ENCODE measurements at regions not wholly inside any gene's neighbourhood (a gene's known extent, or its start where the extent isn't known, plus 50 kb on each side); places are given as distances from the start of the nearest gene placed in this dataset.

DNA sequence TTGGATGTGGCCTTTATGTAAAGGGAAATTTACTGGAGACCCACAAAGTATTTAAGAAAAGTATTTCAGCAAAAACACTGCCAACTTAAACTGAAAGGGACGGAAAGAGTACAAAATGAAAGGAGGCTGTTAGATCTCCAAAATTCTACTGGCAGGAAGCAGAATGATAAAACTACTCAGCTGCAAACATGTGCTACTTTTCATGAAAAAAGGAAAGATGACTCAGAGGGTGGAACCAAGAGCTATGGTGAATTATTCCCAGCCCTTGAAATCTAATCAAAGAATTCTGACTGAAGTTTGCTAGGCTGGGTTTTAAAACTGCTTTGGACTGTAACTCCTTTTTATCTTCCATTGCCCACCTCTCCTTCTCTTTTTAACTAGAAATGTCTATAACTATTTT is 58.6 kb upstream of the ZBED3 start:
- TF ChIP-seq SIN3A (IDR thresholded peaks at IDR 0.05; ENCODE audit: borderline replicate concordance, low read depth, low read length) = no peak
- no peak for TF ChIP-seq GABPA (IDR thresholded peaks at IDR 0.05; ENCODE audit: low read depth)
- TF ChIP-seq CTCF (IDR thresholded peaks at IDR 0.05) = no peak
- no peak for TF ChIP-seq TAF1 (IDR thresholded peaks at IDR 0.05; ENCODE audit: borderline replicate concordance, low read depth, low read length)
- TF ChIP-seq, protein P1, sequence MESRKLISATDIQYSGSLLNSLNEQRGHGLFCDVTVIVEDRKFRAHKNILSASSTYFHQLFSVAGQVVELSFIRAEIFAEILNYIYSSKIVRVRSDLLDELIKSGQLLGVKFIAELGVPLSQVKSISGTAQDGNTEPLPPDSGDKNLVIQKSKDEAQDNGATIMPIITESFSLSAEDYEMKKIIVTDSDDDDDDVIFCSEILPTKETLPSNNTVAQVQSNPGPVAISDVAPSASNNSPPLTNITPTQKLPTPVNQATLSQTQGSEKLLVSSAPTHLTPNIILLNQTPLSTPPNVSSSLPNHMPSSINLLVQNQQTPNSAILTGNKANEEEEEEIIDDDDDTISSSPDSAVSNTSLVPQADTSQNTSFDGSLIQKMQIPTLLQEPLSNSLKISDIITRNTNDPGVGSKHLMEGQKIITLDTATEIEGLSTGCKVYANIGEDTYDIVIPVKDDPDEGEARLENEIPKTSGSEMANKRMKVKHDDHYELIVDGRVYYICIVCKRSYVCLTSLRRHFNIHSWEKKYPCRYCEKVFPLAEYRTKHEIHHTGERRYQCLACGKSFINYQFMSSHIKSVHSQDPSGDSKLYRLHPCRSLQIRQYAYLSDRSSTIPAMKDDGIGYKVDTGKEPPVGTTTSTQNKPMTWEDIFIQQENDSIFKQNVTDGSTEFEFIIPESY (IDR thresholded peaks at IDR 0.05; ENCODE audit: borderline replicate concordance, low read depth) = no peak
- no peak for TF ChIP-seq RAD21 (IDR thresholded peaks at IDR 0.05; ENCODE audit: low read length)
- no peak for TF ChIP-seq YY1 (IDR thresholded peaks at IDR 0.05; ENCODE audit: low read depth)
- TF ChIP-seq CHD2 (IDR thresholded peaks at IDR 0.05; ENCODE audit: low read length, partially characterized antibody) = no peak

All from SK-N-SH (cell line).